ENCODE measurements at regions not wholly inside any gene's neighbourhood (a gene's known extent, or its start where the extent isn't known, plus 50 kb on each side); places are given as distances from the start of the nearest gene placed in this dataset.

DNA sequence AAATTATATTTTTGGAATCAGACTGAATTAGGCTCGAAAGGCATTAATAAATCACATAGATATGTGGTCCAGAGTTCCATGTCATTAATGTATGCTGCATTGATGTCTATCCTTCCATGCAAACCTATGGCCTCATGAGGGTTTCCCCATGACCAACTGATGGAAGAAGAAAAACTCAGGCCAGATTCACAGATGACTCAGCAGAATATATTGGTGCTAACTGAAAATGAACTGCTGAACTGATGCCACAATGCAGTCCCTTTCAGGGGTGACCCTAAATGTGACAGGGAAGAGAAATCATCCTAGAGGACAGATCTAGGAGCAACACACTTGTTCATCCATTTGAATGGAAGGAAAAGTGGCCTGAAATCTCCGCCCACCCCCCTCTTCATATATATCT, 110.5 kb upstream of the KCND3 start:
- Histone ChIP-seq H3K27ac (no peak overlapping the region), H3K27me3 (ENCODE audit: insufficient read depth, low read depth) (no peaks in the 10 kb centered on the region), H4K20me1 (ENCODE audit: insufficient read depth) (no peaks in the 10 kb centered on the region), H3K9me3 (ENCODE audit: insufficient read depth, low read depth) (no peaks in the 10 kb centered on the region), H3K79me2 (ENCODE audit: low read depth) (no peaks in the 10 kb centered on the region), H3F3A (ENCODE audit: insufficient read depth, low read depth) (no peaks in the 10 kb centered on the region), H3K9me2 (ENCODE audit: insufficient read depth) (no peaks in the 10 kb centered on the region), H3K4me2 (no peak overlapping the region), H3K36me3 (ENCODE audit: low read depth) (no peaks in the 10 kb centered on the region), H2AFZ (no peak overlapping the region), H3K4me1 (replicated peaks; ENCODE audit: insufficient read depth) (no peaks in the 10 kb centered on the region), H3K4me3 (no peak overlapping the region)
- ChIA-PET POLR2A (ENCODE audit: unreplicated experiment) (no interaction called here), CTCF (no interaction called here)
- intact Hi-C loops (cut with micrococcal nuclease; ENCODE audit: unreplicated experiment) = no loop called here
- BruUV-seq (replicated peaks) = no TSS peak
- DNase-seq = no peak
- TF ChIP-seq, protein P1, sequence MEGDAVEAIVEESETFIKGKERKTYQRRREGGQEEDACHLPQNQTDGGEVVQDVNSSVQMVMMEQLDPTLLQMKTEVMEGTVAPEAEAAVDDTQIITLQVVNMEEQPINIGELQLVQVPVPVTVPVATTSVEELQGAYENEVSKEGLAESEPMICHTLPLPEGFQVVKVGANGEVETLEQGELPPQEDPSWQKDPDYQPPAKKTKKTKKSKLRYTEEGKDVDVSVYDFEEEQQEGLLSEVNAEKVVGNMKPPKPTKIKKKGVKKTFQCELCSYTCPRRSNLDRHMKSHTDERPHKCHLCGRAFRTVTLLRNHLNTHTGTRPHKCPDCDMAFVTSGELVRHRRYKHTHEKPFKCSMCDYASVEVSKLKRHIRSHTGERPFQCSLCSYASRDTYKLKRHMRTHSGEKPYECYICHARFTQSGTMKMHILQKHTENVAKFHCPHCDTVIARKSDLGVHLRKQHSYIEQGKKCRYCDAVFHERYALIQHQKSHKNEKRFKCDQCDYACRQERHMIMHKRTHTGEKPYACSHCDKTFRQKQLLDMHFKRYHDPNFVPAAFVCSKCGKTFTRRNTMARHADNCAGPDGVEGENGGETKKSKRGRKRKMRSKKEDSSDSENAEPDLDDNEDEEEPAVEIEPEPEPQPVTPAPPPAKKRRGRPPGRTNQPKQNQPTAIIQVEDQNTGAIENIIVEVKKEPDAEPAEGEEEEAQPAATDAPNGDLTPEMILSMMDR (conservative IDR thresholded peaks at IDR 0.05) = no peak
- no peak for TF ChIP-seq EZH2 (IDR thresholded peaks at IDR 0.05; ENCODE audit: low read depth)

- Histone ChIP-seq H3K36me3 (ENCODE audit: low read depth) (no peaks in the 10 kb centered on the region), H2AFZ (no peak overlapping the region)
These were observed 116.1 kb upstream of the KCND3 start for GRCh38 chr1:112105557-112105956.

GRCh38 chr1:112110031-112110430, 120.6 kb upstream of the KCND3 start:
- no peaks in the 10 kb centered on the region for H4K20me1 ChIP-seq (ENCODE audit: insufficient read depth)
- H3K4me1 ChIP-seq (replicated peaks; ENCODE audit: insufficient read depth) = no peaks in the 10 kb centered on the region
- no peak overlapping the region for H3K4me2 ChIP-seq
- H3K9me2 ChIP-seq (ENCODE audit: insufficient read depth) = no peaks in the 10 kb centered on the region
- H3K27me3 ChIP-seq (ENCODE audit: insufficient read depth, low read depth) = no peaks in the 10 kb centered on the region
- no peak overlapping the region for H3K4me3 ChIP-seq
- H2AFZ ChIP-seq = no peak overlapping the region
- no TSS peak for BruUV-seq (replicated peaks)
- ChIA-PET CTCF (no interaction called here), POLR2A (ENCODE audit: unreplicated experiment) (no interaction called here)
- H3K9me3 ChIP-seq (ENCODE audit: insufficient read depth, low read depth) = no peaks in the 10 kb centered on the region
- intact Hi-C loops (cut with micrococcal nuclease; ENCODE audit: unreplicated experiment) = no loop called here
- TF ChIP-seq, protein P1 (conservative IDR thresholded peaks at IDR 0.05) = no peak
- TF ChIP-seq EZH2 (IDR thresholded peaks at IDR 0.05; ENCODE audit: low read depth) = no peak
- H3K79me2 ChIP-seq (ENCODE audit: low read depth) = no peaks in the 10 kb centered on the region
- no peaks in the 10 kb centered on the region for H3F3A ChIP-seq (ENCODE audit: insufficient read depth, low read depth)
- no peak for DNase-seq
- no peak overlapping the region for H3K27ac ChIP-seq
- no peaks in the 10 kb centered on the region for H3K36me3 ChIP-seq (ENCODE audit: low read depth)

More at GRCh38 chr1:112105557-112105956, 116.1 kb upstream of the KCND3 start:
- intact Hi-C loops (cut with micrococcal nuclease; ENCODE audit: unreplicated experiment) = no loop called here
- CTCF ChIA-PET = no interaction called here
- TF ChIP-seq, protein P1 (conservative IDR thresholded peaks at IDR 0.05) = no peak
- TF ChIP-seq EZH2 (IDR thresholded peaks at IDR 0.05; ENCODE audit: low read depth) = no peak
- Histone ChIP-seq H3K9me2 (ENCODE audit: insufficient read depth) (no peaks in the 10 kb centered on the region), H3K27ac (no peak overlapping the region), H3K4me3 (no peak overlapping the region), H3K27me3 (ENCODE audit: insufficient read depth, low read depth) (no peaks in the 10 kb centered on the region), H3K9me3 (ENCODE audit: insufficient read depth, low read depth) (no peaks in the 10 kb centered on the region), H3K4me1 (replicated peaks; ENCODE audit: insufficient read depth) (no peaks in the 10 kb centered on the region), H4K20me1 (ENCODE audit: insufficient read depth) (no peaks in the 10 kb centered on the region), H3F3A (ENCODE audit: insufficient read depth, low read depth) (no peaks in the 10 kb centered on the region), H3K79me2 (ENCODE audit: low read depth) (no peaks in the 10 kb centered on the region), H3K4me2 (no peak overlapping the region)
- DNase-seq = no peak
- no TSS peak for BruUV-seq (replicated peaks)
- POLR2A ChIA-PET (ENCODE audit: unreplicated experiment) = no interaction called here
